Activated T-helper 2 cell treated with anti-CD3 and anti-CD28 coated beads, Interferon-gamma antibody, Interleukin-2, Interleukin-4, amounts not matched to agents 10 μg/mL and 5 μg/mL and 100 μg/mL, durations not matched to agents 14 hours and 24 hours and 36 hours (primary cell): ENCODE measurements at regions not wholly inside any gene's neighbourhood (a gene's known extent, or its start where the extent isn't known, plus 50 kb on each side); places are given as distances from the start of the nearest gene placed in this dataset.

Experiments used
- DNase-seq: peaks from one replicate; pipeline ENCODE4 v3.0.0; 2021; ENCODE audit warnings: low spot score
- H3K27ac Mint-ChIP-seq: one replicate; pipeline ENCODE4 v1.8.0; 2021; ENCODE audit warnings: mixed read lengths
- H3K27me3 Mint-ChIP-seq: one replicate; pipeline ENCODE4 v1.8.0; 2021; ENCODE audit warnings: low read depth, mixed read lengths
- H3K36me3 Mint-ChIP-seq: one replicate; pipeline ENCODE4 v1.8.0; 2021; ENCODE audit warnings: low read depth, mixed read lengths
- H3K4me1 Mint-ChIP-seq: one replicate; pipeline ENCODE4 v1.8.0; 2021; ENCODE audit warnings: low read depth, mixed read lengths
- H3K4me3 Mint-ChIP-seq: one replicate; pipeline ENCODE4 v1.8.0; 2021; ENCODE audit warnings: low read depth, mild to moderate bottlenecking, moderate library complexity, mixed read lengths
- H3K9me3 Mint-ChIP-seq: one replicate; pipeline ENCODE4 v1.8.0; 2021; ENCODE audit warnings: mixed read lengths
- intact Hi-C: fragments of 100-400 bp; cut with micrococcal nuclease; formaldehyde crosslinking; loops from one replicate; pipeline ENCODE4 v1.15.1; 2023

- H3K4me3 Mint-ChIP-seq: no peak overlapping the region
- H3K27me3 Mint-ChIP-seq: no peaks in the 10 kb centered on the region
- H3K36me3 Mint-ChIP-seq: no peaks in the 10 kb centered on the region
- DNase-seq: no peak
- no peak overlapping the region for H3K27ac Mint-ChIP-seq
- H3K4me1 Mint-ChIP-seq: no peaks in the 10 kb centered on the region
- intact Hi-C loops: no loop called here
- no peaks in the 10 kb centered on the region for H3K9me3 Mint-ChIP-seq
Measured at GRCh38 chr9:86778761-86779160, 168.5 kb downstream of the GAS1 start.

- no peak for DNase-seq
- H3K4me3 Mint-ChIP-seq: no peak overlapping the region
- no peaks in the 10 kb centered on the region for H3K36me3 Mint-ChIP-seq
- H3K27me3 Mint-ChIP-seq: no peaks in the 10 kb centered on the region
- H3K4me1 Mint-ChIP-seq: no peaks in the 10 kb centered on the region
- intact Hi-C loops: no loop called here
- no peaks in the 10 kb centered on the region for H3K9me3 Mint-ChIP-seq
- no peak overlapping the region for H3K27ac Mint-ChIP-seq
Measured at GRCh38 chr9:86775718-86776117, 171.6 kb downstream of the GAS1 start.

GRCh38 chr9:86774116-86774515, 173.2 kb downstream of the GAS1 start:
- Mint-ChIP-seq H3K27me3 (no peaks in the 10 kb centered on the region), H3K27ac (no peak overlapping the region), H3K4me1 (no peaks in the 10 kb centered on the region), H3K9me3 (no peaks in the 10 kb centered on the region), H3K36me3 (no peaks in the 10 kb centered on the region), H3K4me3 (no peak overlapping the region)
- intact Hi-C loops: no loop called here
- DNase-seq: no peak

GRCh38 chr9:86773422-86773945, 173.8 kb downstream of the GAS1 start:
- H3K4me3 Mint-ChIP-seq: no peak overlapping the region
- no peaks in the 10 kb centered on the region for H3K36me3 Mint-ChIP-seq
- H3K9me3 Mint-ChIP-seq: no peaks in the 10 kb centered on the region
- no peak for DNase-seq
- no peak overlapping the region for H3K27ac Mint-ChIP-seq
- no peaks in the 10 kb centered on the region for H3K27me3 Mint-ChIP-seq
- intact Hi-C loops: no loop called here
- H3K4me1 Mint-ChIP-seq: no peaks in the 10 kb centered on the region

GRCh38 chr9:86772635-86772993, 174.7 kb downstream of the GAS1 start:
- Mint-ChIP-seq H3K27ac (no peak overlapping the region), H3K9me3 (no peaks in the 10 kb centered on the region), H3K4me1 (no peaks in the 10 kb centered on the region), H3K36me3 (no peaks in the 10 kb centered on the region), H3K27me3 (no peaks in the 10 kb centered on the region), H3K4me3 (no peak overlapping the region)
- intact Hi-C loops: no loop called here
- DNase-seq: no peak

- Mint-ChIP-seq H3K27me3 (no peaks in the 10 kb centered on the region), H3K27ac (no peak overlapping the region), H3K9me3 (no peaks in the 10 kb centered on the region), H3K36me3 (no peaks in the 10 kb centered on the region), H3K4me1 (no peaks in the 10 kb centered on the region), H3K4me3 (no peak overlapping the region)
- intact Hi-C loops: no loop called here
- DNase-seq: no peak
Measured at GRCh38 chr9:86771941-86772634, 175.2 kb downstream of the GAS1 start.

- intact Hi-C loops: no loop called here
- H3K9me3 Mint-ChIP-seq: no peaks in the 10 kb centered on the region
- no peak overlapping the region for H3K4me3 Mint-ChIP-seq
- H3K27me3 Mint-ChIP-seq: no peaks in the 10 kb centered on the region
- no peak overlapping the region for H3K27ac Mint-ChIP-seq
- H3K4me1 Mint-ChIP-seq: no peaks in the 10 kb centered on the region
- no peaks in the 10 kb centered on the region for H3K36me3 Mint-ChIP-seq
- DNase-seq: no peak
Measured at GRCh38 chr9:86771420-86771819, 175.9 kb downstream of the GAS1 start.

- Mint-ChIP-seq H3K27me3 (no peaks in the 10 kb centered on the region), H3K27ac (no peak overlapping the region)
Measured at GRCh38 chr9:86768709-86769108, 178.6 kb downstream of the GAS1 start.

GRCh38 chr9:86768020-86768419, 179.3 kb downstream of the GAS1 start:
- no peaks in the 10 kb centered on the region for H3K36me3 Mint-ChIP-seq
- intact Hi-C loops: no loop called here
- no peak overlapping the region for H3K27ac Mint-ChIP-seq

More at GRCh38 chr9:86768709-86769108, 178.6 kb downstream of the GAS1 start:
- Mint-ChIP-seq H3K4me3 (no peak overlapping the region), H3K4me1 (no peaks in the 10 kb centered on the region), H3K9me3 (no peaks in the 10 kb centered on the region), H3K36me3 (no peaks in the 10 kb centered on the region)
- intact Hi-C loops: no loop called here
- DNase-seq: no peak

GRCh38 chr9:86767373-86767772, 179.9 kb downstream of the GAS1 start:
- H3K27ac Mint-ChIP-seq: no peak overlapping the region
- H3K36me3 Mint-ChIP-seq: no peaks in the 10 kb centered on the region
- H3K27me3 Mint-ChIP-seq: no peaks in the 10 kb centered on the region
- H3K9me3 Mint-ChIP-seq: no peaks in the 10 kb centered on the region
- no peaks in the 10 kb centered on the region for H3K4me1 Mint-ChIP-seq
- no peak for DNase-seq
- intact Hi-C loops: no loop called here
- no peak overlapping the region for H3K4me3 Mint-ChIP-seq

More at GRCh38 chr9:86768020-86768419, 179.3 kb downstream of the GAS1 start:
- Mint-ChIP-seq H3K4me1 (no peaks in the 10 kb centered on the region), H3K27me3 (no peaks in the 10 kb centered on the region), H3K9me3 (no peaks in the 10 kb centered on the region), H3K4me3 (no peak overlapping the region)
- no peak for DNase-seq

GRCh38 chr9:86766912-86767311, 180.4 kb downstream of the GAS1 start:
- no peak overlapping the region for H3K27ac Mint-ChIP-seq
- H3K9me3 Mint-ChIP-seq: no peaks in the 10 kb centered on the region
- no peaks in the 10 kb centered on the region for H3K4me1 Mint-ChIP-seq
- DNase-seq: no peak
- intact Hi-C loops: no loop called here
- no peak overlapping the region for H3K4me3 Mint-ChIP-seq
- H3K36me3 Mint-ChIP-seq: no peaks in the 10 kb centered on the region
- no peaks in the 10 kb centered on the region for H3K27me3 Mint-ChIP-seq

GRCh38 chr9:86766511-86766910, 180.8 kb downstream of the GAS1 start:
- Mint-ChIP-seq H3K4me1 (no peaks in the 10 kb centered on the region), H3K36me3 (no peaks in the 10 kb centered on the region), H3K9me3 (no peaks in the 10 kb centered on the region), H3K27ac (no peak overlapping the region), H3K4me3 (no peak overlapping the region), H3K27me3 (no peaks in the 10 kb centered on the region)
- intact Hi-C loops: no loop called here
- no peak for DNase-seq

GRCh38 chr9:86765746-86766430, 181.4 kb downstream of the GAS1 start:
- no peaks in the 10 kb centered on the region for H3K4me1 Mint-ChIP-seq
- intact Hi-C loops: no loop called here
- H3K27ac Mint-ChIP-seq: no peak overlapping the region
- no peak overlapping the region for H3K4me3 Mint-ChIP-seq
- DNase-seq: no peak
- no peaks in the 10 kb centered on the region for H3K36me3 Mint-ChIP-seq
- no peaks in the 10 kb centered on the region for H3K9me3 Mint-ChIP-seq
- H3K27me3 Mint-ChIP-seq: no peaks in the 10 kb centered on the region
